Ovary (tissue), 3 donors: ENCODE measurements at regions not wholly inside any gene's neighbourhood (a gene's known extent, or its start where the extent isn't known, plus 50 kb on each side); places are given as distances from the start of the nearest gene placed in this dataset.

Experiments used
- CTCF ChIP-seq, 3 donors: fragments of 450-650 bp in 2 of 3; fragments of 200-600 bp in 1 of 3; IDR thresholded peaks; one replicate each; pipeline versions ENCODE4 v1.5.1 to v1.8.0; 2016 to 2022; ENCODE audit warnings: antibody characterized with exemption in 3 of 3, mild to moderate bottlenecking in 1 of 3
- POLR2A ChIP-seq: fragments of 450-650 bp; IDR thresholded peaks from one replicate; pipeline ENCODE4 v1.6.1; 2017; ENCODE audit warnings: antibody characterized with exemption, mild to moderate bottlenecking, moderate library complexity
- donor health status: DM: no; HTN: no; CAD: no.

- TF ChIP-seq CTCF (IDR thresholded peaks at IDR 0.05) (no peak), POLR2A (no peak)
These were observed 65.5 kb upstream of the LMO2 start for GRCh38 chr11:33957304-33957917.
